GM19395 (cell line): ENCODE measurements at regions not wholly inside any gene's neighbourhood (a gene's known extent, or its start where the extent isn't known, plus 50 kb on each side); places are given as distances from the start of the nearest gene placed in this dataset.
"Not testable (repeated sequence)": the region's sequence is repeated elsewhere in the genome, so short reads cannot be mapped to it uniquely, and the experiment has no call there.

Experiments used
- ATAC-seq: cut with Tn5 transposase; IDR thresholded peaks from one replicate; pipeline ENCODE4 v1.9.1; 2021; ENCODE audit warnings: mild to moderate bottlenecking, moderate library complexity; ENCODE audit not compliant: unreplicated experiment

DNA sequence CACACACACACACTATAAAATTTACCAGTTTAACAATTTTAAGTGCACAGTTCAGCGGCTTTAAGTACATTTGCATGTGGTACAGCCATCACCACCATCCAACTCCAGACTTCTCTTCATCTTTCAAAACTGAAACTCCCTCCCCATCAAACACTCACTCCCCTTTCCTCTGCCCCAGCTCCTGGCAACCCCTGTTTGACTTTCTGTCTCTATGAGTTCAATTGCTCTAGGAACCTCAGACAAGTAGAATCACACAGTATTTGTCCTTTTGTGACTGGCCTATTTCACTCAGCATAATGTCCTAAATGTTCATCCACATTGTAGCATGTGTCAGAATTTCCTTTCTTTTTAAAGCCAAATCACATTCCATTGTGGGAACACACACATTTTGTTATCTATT is 302.8 kb upstream of the FOXQ1 start:
- no peak for ATAC-seq

GRCh38 chr6:1007159-1007558 is 304.7 kb upstream of the FOXQ1 start:
- ATAC-seq: no peak

GRCh38 chr6:1004885-1005630 is 306.8 kb upstream of the FOXQ1 start:
- no peak for ATAC-seq

- ATAC-seq: no peak
These were observed 308.3 kb upstream of the FOXQ1 start for GRCh38 chr6:1003394-1004160.

GRCh38 chr6:1002989-1003388 is 308.9 kb upstream of the FOXQ1 start:
- no peak for ATAC-seq

- peak; percentile 91 for ATAC-seq
These were observed 308.9 kb upstream of the EXOC2 start for GRCh38 chr6:1001655-1002349.

DNA sequence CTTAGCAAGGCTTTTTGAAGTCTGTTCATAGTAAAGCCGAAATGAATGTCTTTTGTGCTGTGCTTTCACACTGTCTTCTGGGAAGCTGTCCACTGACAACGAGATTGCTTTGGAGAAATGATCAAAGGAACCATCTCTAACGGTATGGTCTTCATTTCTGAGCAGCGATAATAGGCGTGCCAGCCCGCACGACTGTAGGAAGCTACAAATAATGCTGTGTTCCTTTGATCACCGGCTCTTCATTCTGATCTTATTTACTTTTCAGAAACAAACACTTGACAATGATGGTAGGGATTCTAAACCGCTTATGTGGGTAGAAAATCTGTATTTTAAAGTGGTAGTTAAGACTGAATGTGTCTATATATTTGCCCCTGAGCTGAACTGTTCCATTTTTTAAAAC is 306.6 kb upstream of the EXOC2 start:
- ATAC-seq: no peak

GRCh38 chr6:998551-998950 is 305.6 kb upstream of the EXOC2 start:
- ATAC-seq: no peak

GRCh38 chr6:996271-996852 is 303.4 kb upstream of the EXOC2 start:
- no peak for ATAC-seq

DNA sequence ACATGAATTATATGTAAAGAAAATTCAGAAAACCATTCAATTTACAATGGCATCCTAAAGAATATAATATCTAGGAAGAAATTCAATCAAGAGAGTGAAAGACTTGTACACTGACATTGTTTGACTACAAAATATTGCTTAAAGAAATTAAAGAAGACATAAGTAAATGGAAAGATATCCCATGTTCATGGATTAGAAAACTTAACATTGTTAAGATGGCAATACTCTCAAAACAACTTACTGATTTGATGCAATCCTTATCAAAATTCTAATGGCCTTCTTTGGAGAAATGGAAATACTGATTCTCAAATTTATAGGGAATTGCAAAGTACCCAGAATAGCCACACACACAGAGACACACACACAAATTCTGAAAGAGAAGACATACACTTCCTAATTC is 298.3 kb upstream of the EXOC2 start:
- no peak for ATAC-seq

DNA sequence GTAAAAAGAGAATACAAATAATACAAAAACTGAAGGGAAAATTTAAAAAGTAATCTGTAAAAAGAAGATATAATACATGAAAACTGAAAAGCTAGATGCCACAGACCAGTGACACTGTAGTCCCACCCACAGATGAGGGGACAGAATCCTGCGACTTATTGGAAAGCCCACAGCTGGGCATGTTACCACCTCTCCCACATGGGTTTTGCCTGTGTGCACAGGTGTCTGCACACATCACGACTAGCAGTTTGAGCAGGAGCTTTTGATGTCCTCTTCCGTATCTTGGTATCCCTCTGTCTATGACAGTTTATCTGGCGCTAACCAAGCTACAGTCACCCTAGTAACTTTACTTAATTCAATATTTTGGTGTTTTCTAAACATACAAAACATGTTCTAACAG is 291.1 kb upstream of the EXOC2 start:
- no peak for ATAC-seq

DNA sequence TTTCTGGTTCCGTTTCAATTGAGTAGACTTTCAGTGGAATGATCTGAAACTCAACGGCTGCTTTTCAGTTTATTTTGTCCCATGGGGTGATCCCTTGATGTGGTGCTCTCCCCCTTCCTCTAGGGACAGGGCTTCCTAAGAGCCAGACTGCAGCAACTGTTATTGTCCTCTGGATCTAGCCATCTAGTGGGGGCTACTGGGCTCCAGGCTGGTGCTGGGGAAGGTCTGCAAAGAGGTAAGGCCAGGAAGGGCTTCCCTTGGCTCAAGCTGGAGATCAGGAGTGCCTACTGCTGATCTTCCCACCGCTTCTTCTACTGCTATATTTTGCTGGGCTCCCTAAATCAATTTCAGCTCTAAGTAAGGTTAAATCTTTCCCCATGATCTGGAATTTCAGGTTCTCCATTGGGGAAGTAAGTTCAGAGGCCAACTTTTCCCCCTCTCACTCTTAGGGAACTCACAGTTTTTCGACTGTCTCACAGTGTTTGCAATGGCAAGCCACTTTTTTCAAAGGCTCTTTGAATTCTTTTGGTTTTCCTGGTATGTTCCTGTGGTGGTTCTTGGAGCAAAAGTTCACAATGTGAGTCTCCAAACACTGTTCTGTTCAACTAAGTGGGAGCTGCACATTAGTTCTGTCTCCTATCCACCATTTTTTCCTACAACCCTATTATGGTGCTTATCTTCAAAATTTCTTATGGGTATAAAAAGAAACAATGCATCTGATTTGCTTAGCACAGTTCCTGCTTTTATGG is 286.2 kb upstream of the EXOC2 start:
- ATAC-seq: no peak

- not testable (repeated sequence) for ATAC-seq
These were observed 284.3 kb upstream of the EXOC2 start for GRCh38 chr6:977226-977625.

DNA sequence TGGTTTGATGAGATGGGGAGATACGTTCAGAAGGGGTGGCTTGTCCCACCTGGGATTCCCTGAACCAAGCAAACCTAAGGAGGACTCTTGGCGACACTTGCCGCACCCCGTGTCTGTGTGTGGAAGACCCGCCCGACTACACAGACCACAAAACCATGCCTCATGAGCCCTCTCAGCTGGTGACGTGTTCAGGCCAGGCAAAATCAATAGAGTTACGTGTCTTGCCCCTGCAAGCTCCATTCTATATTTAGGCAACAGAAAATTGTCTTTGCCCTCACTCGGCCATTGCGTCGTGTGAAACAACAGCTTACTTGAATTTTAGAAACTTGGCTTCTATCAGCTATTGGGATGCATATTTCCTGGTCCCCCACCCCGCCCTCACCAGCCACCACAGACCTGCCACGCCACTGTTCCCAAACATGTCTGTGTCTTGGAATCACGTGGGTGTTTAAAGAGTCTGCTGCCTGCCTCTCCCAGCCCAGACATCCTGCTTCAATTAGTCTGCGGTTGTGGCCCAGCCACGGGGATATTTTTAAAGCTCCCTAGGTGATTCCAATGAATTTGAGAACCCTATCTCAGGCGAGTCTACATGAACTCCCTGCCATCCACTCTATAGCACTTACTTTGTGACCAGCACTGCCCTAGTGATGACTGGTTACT is 279.2 kb upstream of the EXOC2 start:
- no peak for ATAC-seq

DNA sequence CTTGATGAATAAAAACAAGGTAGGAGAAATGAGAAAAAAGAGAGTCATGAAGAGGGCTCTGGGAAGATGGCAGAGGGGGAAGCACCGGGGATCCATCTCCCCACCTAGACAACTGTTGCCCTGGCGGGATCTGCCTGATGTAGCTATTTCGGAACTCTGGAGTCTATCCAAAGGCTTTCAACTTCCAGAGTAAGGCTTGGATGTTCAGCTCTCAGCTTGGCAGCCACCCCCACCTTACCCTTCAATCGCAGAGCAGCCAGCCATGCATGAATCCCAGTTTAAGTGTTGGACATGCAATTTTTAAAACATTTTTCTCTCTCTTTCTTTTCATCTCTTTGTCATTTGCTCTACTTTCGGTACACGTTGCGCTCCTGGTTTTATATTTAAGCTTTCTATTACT is 275.9 kb upstream of the EXOC2 start:
- ATAC-seq: no peak

GRCh38 chr6:967701-968100 is 274.8 kb upstream of the EXOC2 start:
- no peak for ATAC-seq

DNA sequence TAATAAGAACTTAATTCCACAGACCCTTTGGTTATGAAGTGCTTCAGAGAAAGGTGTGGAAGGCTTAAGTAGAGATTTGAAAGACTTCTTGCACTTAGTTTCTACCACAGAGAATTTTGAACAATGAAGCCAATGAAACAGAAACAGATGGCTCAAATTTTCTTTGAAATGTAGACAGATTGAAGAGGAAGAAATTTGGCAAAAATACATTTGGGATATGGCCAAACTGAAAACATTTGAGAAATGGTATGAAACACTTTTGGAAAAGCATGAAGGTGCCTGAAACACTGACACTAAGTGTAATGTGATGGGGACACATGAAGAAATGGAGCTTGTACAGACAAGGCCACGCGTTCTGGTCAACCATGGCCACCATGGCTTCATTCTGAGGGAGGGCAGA is 272.4 kb upstream of the EXOC2 start:
- ATAC-seq: no peak

DNA sequence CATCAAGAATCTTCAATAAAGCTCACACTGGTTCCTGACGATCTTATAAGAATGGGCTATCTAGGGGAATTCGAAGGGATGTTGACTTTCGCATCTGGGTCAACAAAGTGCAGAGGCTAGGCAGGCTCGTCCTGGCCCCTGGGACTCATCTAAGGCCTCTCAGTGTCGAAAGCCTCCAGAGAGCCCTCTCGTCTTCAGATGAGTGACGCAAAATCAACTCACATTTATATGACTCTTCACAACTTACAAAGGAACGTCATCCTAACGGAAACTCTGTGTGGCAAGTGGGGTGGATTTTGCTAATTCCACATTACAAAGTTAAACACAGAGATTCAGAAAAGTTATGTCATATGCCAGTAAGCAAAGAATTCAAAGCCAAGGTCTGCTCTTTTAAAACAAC is 270.5 kb upstream of the EXOC2 start:
- no peak for ATAC-seq

GRCh38 chr6:961407-961960 is 268.5 kb upstream of the EXOC2 start:
- no peak for ATAC-seq

DNA sequence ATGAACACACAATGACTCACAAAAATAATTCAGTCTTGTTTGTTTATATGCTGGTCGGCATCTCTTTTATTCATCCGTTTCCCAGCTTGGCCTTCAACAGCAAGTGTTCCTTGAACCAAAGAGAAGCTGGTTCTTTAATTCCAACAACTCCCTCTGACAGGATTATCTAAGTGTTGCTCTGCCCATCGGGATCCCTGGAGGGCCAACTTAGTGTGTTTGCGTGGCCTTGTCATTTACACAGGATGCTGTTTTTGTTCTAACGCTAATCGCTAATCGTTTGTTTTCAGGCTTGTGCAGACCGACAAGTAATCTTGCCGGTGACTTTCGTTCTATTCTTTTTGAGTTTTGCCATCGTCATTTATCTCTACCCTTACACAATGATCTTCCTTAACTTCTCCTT is 267.4 kb upstream of the EXOC2 start:
- no peak for ATAC-seq
